Small intestine (tissue), 7 donors: ENCODE measurements at regions not wholly inside any gene's neighbourhood (a gene's known extent, or its start where the extent isn't known, plus 50 kb on each side); places are given as distances from the start of the nearest gene placed in this dataset.

Experiments used
- DNase-seq, 2 donors: peaks; one replicate each; pipeline versions ENCODE4 v3.0.0 to v3.0.0-alpha.2; 2013
- FAIRE-seq: peaks from 2 replicates; lab custom pipeline; 2012; peaks lifted over from hg19 to GRCh38; lab: Jason Lieb, UNC
- H3K27ac ChIP-seq, 3 donors: one replicate each; pipeline ENCODE4 v1.5.1; 2013; ENCODE audit warnings: low read length in 2 of 3, mild to moderate bottlenecking in 2 of 3, control low read depth in 1 of 3, inconsistent platforms in 1 of 3, low read depth in 1 of 3, moderate library complexity in 1 of 3
- H3K27me3 ChIP-seq, 3 donors: one replicate each; pipeline ENCODE4 v1.6.1; 2013; ENCODE audit warnings: low read length in 3 of 3, inconsistent platforms in 1 of 3; ENCODE audit not compliant: control insufficient read depth in 3 of 3, insufficient read depth in 3 of 3
- H3K36me3 ChIP-seq, 3 donors: one replicate each; pipeline ENCODE4 v1.6.1; 2013; ENCODE audit warnings: low read length in 3 of 3, inconsistent platforms in 1 of 3, low read depth in 1 of 3, mild to moderate bottlenecking in 1 of 3, moderate library complexity in 1 of 3; ENCODE audit not compliant: control insufficient read depth in 3 of 3, insufficient read depth in 2 of 3
- H3K4me1 ChIP-seq, 3 donors: one replicate each; pipeline ENCODE4 v1.6.1; 2013; ENCODE audit warnings: low read length in 2 of 3, inconsistent platforms in 1 of 3, low read depth in 1 of 3, mild to moderate bottlenecking in 1 of 3, moderate library complexity in 1 of 3; ENCODE audit not compliant: control insufficient read depth in 3 of 3, insufficient read depth in 2 of 3
- H3K4me3 ChIP-seq, 3 donors: one replicate each; pipeline ENCODE4 v1.5.1; 2013; ENCODE audit warnings: low read length in 3 of 3, control low read depth in 1 of 3, inconsistent platforms in 1 of 3, low read depth in 1 of 3, mild to moderate bottlenecking in 1 of 3, moderate library complexity in 1 of 3
- H3K9me3 ChIP-seq, 2 donors: one replicate each; pipeline ENCODE4 v1.6.1; 2013; ENCODE audit warnings: low read depth in 1 of 2, low read length in 1 of 2; ENCODE audit not compliant: control insufficient read depth in 2 of 2, insufficient read depth in 1 of 2
- WGBS, 3 donors: extraction: QIAGEN DNeasy Blood & Tissue Kit; methylation state at CpG; one replicate each; pipeline ENCODE4 v1.1.7; 2013; 5-methylcytosine and 5-hydroxymethylcytosine counted together
- donor health status: healthy with polysubstance abuse.
- donor health status: control.
- donor health status: control.
- donor health status: Bipolar disorder and iron deficiency.
- donor health status: healthy.

DNA sequence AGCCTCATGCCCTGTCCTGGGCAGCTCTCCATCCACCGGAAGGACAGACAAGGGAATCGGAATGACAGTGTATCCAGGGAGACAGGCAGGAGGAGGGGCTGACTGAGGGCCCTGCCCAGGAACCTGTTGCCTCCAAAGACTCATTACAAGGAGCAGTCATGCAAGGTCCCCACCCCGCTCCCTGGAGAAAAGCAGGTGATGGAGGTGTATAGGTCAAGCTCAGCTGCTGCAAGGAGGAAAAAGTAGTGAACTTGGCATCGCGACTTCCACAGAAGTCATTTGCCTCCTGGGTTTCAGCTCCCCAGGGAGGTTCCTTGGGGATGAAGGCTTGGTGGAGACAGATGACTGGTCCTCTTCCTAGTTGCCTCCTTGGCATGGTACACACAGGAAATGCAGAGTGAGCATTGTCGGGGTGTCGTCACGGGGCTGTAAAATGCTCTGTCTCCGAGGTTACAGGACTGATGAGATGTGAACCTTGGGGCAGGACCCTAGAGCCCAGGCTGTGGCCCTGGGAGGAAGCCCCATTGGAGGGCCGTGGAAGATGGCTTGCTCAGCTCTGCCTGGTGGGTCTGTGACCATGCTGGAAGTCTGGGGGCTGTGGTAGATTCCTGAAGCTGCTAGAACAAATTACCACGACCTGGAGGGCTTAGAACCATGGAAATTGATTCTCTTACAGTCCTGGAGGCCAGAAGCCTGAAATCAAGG lies 219.6 kb upstream of the C1orf174 start:
- peaks cover 0 to 6% (median 0%) of the 10 kb centered on the region in 3 donors for H3K27me3 ChIP-seq
- 49 to 61% (median 53%) methylated on average over 11 of the region's 11 CpGs for WGBS, 3 donors
- H3K4me1 ChIP-seq, result no peaks in the 10 kb centered on the region
- H3K9me3 ChIP-seq, result no peaks in the 10 kb centered on the region
- DNase-seq (no peak), FAIRE-seq (no peak)
- no peak overlapping the region for H3K4me3 ChIP-seq
- H3K27ac ChIP-seq, result no peak overlapping the region
- no peaks in the 10 kb centered on the region for H3K36me3 ChIP-seq

DNA sequence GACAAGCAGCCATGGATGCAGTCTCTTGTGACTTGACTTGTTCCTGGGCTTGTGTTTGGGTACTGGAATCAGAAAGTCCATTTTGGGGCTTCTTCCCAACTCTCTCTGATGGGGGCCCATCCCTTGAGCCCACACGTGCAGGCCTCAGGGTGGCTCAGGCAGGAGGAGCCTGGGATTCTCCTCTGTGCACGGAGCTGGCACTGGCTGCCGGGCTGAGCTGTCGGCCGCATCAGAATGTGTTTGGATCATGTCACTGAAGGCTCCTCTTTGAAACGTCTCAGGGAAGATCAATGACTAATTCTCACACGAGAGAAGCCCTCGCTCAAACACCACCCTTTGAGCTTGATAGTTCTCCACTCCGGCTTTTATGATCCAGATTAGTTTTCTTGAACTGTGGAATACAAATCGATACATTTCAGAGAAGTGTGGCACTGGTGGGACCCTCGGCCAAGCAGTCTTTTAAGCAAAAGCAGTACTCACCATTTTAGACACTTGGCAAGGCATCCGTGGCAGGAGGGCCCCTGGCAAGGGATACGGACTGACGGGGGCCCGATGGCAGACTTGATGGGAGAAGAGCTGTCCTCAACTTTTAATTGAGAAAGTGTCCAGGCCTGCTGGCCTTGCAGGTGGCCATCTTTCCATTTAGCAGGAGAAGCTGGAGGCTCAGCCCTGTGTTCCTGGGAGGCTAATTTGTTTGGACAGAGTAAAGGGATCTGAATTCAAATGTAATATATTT lies 220.7 kb upstream of the C1orf174 start:
- H3K9me3 ChIP-seq, result no peaks in the 10 kb centered on the region
- H3K27ac ChIP-seq, result no peak overlapping the region
- H3K27me3 ChIP-seq, result peaks cover 0 to 6% (median 0%) of the 10 kb centered on the region in 3 donors
- no peak for FAIRE-seq
- H3K4me1 ChIP-seq, result no peaks in the 10 kb centered on the region
- no peak for DNase-seq
- H3K36me3 ChIP-seq, result no peaks in the 10 kb centered on the region
- 65 to 68% (median 66%) methylated on average over 15 of the region's 15 CpGs for WGBS, 3 donors
- no peak overlapping the region for H3K4me3 ChIP-seq

DNA sequence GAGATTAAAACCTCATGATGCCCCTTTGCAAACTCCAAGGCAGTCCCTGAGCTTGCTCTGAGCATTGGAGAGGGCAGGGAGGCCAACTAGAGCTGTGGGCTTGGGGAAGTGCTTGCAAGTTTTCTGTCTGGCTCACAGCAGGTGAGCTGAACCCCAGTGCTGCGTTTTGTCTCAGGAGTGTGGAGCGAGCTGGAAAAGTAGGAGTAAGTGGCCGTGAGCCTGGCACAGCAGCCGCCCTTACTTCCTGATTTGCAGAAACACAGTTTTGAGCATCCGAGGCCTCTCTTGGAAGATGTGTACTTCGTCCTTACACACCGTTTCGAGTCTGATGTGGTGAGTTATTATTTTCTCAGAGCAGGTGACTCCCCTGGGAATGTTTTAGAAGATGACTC lies 221.2 kb upstream of the C1orf174 start:
- Histone ChIP-seq H3K9me3 (no peaks in the 10 kb centered on the region), H3K27me3 (peaks cover 0 to 6% (median 0%) of the 10 kb centered on the region in 3 donors), H3K4me1 (no peaks in the 10 kb centered on the region), H3K36me3 (no peaks in the 10 kb centered on the region), H3K4me3 (no peak overlapping the region), H3K27ac (no peak overlapping the region)
- WGBS, 3 donors, result 64 to 76% (median 66%) methylated on average over 8 of the region's 8 CpGs
- FAIRE-seq (no peak), DNase-seq (no peak)

DNA sequence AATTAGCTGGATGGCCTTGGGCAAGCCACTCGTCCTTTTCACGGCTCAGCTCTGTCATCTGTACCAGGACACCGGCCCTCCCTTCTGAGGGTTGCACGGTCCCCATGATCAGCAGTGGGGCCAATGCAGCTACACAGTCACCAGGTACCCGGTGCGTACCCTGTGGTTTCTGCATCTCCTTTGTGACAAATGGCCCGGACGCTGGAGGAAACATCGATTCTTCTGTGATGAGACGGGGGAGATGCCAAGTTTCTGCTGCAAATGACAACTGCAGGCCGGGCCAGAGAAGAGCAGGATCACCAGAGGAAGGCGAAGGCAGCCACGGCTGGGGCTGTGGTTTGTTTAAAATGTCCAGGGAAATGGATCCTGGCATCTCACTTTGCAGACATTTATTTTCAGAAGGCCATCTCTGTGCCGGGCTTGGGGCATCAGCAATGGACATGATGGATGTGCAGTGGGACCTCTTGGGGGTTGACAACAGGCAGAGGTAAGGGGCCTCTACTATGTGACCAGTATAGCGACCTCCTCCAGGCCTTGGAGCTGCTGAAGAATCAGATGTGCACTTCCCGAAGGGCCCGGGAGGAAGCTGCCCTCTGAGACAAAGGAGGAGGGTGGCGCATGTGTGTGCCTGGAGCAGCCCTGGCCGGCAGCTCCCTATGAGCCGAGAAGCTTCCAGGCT lies 221.9 kb upstream of the C1orf174 start:
- no peak for FAIRE-seq
- 80 to 85% (median 82%) methylated on average over 20 of the region's 20 CpGs for WGBS, 3 donors
- no peaks in the 10 kb centered on the region for H3K4me1 ChIP-seq
- H3K4me3 ChIP-seq, result no peak overlapping the region
- H3K27me3 ChIP-seq, result peaks cover 0 to 6% (median 0%) of the 10 kb centered on the region in 3 donors
- DNase-seq, result no peak
- no peaks in the 10 kb centered on the region for H3K9me3 ChIP-seq
- no peak overlapping the region for H3K27ac ChIP-seq
- no peaks in the 10 kb centered on the region for H3K36me3 ChIP-seq

DNA sequence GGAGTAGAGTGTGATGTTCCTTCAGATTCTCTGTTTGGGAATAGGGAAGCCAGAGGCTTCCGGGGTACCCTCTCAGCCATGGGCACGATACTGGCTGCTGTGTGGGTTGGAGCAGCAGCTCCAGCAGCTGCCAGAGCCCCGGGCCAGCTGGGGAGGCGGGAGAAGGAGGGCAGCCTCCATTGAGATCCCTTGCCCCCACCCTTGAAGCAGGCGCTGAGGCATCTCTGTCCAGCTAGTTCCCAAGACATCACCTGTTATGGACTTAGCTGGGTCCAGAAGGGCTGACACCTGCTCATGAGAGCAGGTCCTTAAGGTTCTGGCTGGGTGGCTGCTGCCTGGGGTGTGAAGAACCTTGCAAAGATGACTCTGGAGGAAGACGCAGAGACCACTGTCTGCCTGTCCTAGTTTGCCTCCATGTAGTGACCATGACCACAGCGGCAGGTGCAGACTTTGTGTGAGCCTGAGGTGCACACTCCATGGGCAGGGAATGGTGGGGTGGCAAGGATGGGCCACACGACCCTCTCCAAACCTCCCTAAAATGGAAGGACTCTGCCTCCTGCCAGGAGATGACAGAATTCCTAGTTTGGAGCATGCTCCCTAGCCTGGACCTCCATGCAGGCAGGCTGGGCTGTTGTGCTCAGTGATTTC lies 222.6 kb upstream of the C1orf174 start:
- H3K27me3 ChIP-seq, result peaks cover 0 to 6% (median 0%) of the 10 kb centered on the region in 3 donors
- no peak overlapping the region for H3K4me3 ChIP-seq
- WGBS, 3 donors, result 65 to 78% (median 70%) methylated on average over 8 of the region's 8 CpGs
- no peak overlapping the region for H3K27ac ChIP-seq
- no peaks in the 10 kb centered on the region for H3K4me1 ChIP-seq
- DNase-seq (no peak), FAIRE-seq (no peak)
- H3K9me3 ChIP-seq, result no peaks in the 10 kb centered on the region
- H3K36me3 ChIP-seq, result no peaks in the 10 kb centered on the region

DNA sequence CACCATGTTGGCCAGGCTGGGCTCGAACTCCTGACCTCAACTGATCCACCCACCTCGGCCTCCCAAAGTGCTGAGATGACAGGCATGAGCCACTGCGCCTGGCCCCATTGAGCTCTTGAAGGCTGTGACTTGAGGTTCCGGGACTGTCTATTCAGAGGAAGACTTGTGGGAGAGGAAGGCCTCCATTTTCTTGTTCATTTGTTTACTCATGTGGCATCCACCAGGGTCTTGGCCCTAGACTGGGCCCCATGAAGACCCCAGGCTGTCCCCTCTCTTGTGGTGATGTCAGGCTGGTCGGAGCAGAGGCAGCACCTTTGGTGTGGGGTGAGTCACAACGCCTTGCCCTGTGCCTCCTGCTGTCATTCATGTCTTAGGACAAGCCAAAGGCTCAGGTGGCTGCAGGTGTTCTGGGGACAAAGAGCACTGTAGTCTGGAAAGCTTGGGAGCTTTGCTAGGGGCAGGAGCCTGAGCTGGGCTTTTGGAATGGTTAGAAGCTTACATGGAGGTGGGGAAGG lies 224.6 kb upstream of the C1orf174 start:
- 50 to 77% (median 66%) methylated on average over 6 of the region's 6 CpGs for WGBS, 3 donors
- DNase-seq (peak in 1 of 2 donors; percentile 1), FAIRE-seq (no peak)

DNA sequence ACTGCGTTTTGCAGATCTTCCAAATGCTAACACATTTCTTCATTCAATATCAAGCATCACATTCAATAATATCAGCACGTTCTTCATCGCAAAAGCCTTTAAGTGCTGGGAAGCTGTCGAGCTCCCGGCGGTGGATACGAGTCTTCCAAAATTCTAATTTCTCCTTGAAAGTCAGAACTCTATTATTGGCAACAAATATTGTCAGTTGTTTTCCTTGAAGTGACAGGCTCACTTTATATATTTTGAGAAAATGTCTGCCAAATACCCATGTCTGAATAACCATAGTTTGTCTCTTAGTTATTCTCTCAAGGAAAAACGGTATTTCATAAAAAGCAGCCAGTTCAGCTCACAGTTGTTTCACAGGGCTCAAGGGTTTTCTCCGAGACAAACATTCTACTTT lies 226.2 kb upstream of the C1orf174 start:
- no peaks in the 10 kb centered on the region for H3K36me3 ChIP-seq
- no peaks in the 10 kb centered on the region for H3K4me1 ChIP-seq
- no peak for FAIRE-seq
- H3K27me3 ChIP-seq, result no peaks in the 10 kb centered on the region
- H3K9me3 ChIP-seq, result no peaks in the 10 kb centered on the region
- H3K27ac ChIP-seq, result no peak overlapping the region
- DNase-seq, result no peak
- no peak overlapping the region for H3K4me3 ChIP-seq
- WGBS, 3 donors, result 87 to 91% (median 89%) methylated on average over 9 of the region's 9 CpGs

More for the DNA sequence above, 224.6 kb upstream of the C1orf174 start:
- Histone ChIP-seq H3K4me1 (no peaks in the 10 kb centered on the region), H3K36me3 (no peaks in the 10 kb centered on the region), H3K9me3 (no peaks in the 10 kb centered on the region), H3K27ac (no peak overlapping the region), H3K4me3 (no peak overlapping the region), H3K27me3 (peaks cover 0 to 2% (median 0%) of the 10 kb centered on the region in 3 donors)
